ENCODE measurements at regions not wholly inside any gene's neighbourhood (a gene's known extent, or its start where the extent isn't known, plus 50 kb on each side); places are given as distances from the start of the nearest gene placed in this dataset.
"Not testable (repeated sequence)": the region's sequence is repeated elsewhere in the genome, so short reads cannot be mapped to it uniquely, and the experiment has no call there.

DNA sequence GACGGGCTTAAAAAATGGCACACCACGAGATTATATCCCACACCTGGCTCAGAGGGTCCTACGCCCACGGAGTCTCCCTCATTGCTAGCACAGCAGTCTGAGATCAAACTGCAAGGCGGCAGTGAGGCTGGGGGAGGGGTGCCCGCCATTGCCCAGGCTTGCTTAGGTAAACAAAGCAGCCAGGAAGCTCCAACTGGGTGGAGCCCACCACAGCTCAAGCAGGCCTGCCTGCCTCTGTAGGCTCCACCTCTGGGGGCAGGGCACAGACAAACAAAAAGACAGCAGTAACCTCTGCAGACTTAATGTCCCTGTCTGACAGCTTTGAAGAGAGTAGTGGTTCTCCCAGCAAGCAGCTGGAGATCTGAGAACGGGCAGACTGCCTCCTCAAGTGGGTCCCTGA lies 386.4 kb upstream of the GJE1 start:
- not testable (repeated sequence) for TF ChIP-seq EZH2 (IDR thresholded peaks at IDR 0.05; ENCODE audit: insufficient read depth, poor library complexity, severe bottlenecking); EZH2phosphoT487 (IDR thresholded peaks at IDR 0.05; ENCODE audit: insufficient read depth, low read depth)

All from GM23248 (cell line).